GM18867 (cell line): ENCODE measurements at regions not wholly inside any gene's neighbourhood (a gene's known extent, or its start where the extent isn't known, plus 50 kb on each side); places are given as distances from the start of the nearest gene placed in this dataset.

Experiments
- ATAC-seq: cut with Tn5 transposase; IDR thresholded peaks from one replicate; pipeline ENCODE4 v1.9.1; 2021; ENCODE audit warnings: mild to moderate bottlenecking, moderate library complexity; ENCODE audit not compliant: unreplicated experiment

GRCh38 chr14:56494167-56494566 is 85.4 kb upstream of the TMEM260 start:
- ATAC-seq = no peak

- ATAC-seq = no peak
Observed at GRCh38 chr14:56498112-56498511, 81.5 kb upstream of the TMEM260 start.

DNA sequence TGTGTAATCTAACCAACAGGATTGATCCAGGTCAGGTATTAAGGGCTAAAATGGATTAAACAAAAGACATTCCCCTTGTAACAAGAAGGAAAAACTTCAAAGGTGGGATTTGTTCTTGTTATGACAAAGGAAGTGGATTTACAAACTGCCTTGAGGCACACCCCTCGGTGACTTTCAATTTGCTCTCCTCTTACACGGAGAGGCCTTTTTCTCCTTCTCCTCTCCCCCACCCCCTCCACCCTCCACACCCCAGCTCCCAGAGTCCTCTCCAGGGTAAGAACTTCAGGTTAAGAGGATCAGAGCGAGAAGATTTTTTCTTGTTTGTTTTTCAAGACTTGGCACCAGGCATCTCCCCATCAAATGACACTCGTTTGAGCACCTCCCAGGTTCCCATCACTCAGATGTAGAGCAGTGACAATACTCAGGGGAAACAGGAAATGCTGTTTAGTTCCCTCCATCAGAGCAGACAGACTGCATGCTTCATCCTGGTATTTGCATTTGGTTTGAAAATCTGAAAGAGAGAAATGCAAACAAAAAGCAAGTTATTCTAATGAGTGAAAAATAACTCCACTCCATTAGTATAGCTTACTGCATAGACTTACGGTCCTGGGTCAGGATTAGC is 77.6 kb upstream of the TMEM260 start:
- no peak for ATAC-seq

DNA sequence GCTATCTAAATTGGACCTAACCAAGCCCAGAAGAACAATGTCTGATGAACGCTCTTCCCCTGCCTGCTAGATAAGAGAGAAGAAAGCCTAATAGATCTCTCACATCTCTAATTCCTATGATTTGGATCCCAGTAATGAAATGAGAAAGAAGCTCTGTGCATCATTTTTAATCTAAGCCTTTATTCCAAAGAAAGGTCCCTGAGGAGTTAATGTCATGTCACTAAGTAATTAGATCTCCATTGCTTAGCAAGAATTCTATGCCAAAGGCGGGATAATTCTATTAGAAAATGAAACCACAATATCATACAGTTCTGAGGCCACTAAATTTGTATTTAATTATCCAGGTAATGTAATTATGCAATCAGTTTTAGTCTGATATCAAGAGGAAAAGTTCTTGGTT is 74.2 kb upstream of the TMEM260 start:
- ATAC-seq = no peak

GRCh38 chr14:56512521-56512920 is 67.1 kb upstream of the TMEM260 start:
- no peak for ATAC-seq

GRCh38 chr14:56514663-56515371 is 64.8 kb upstream of the TMEM260 start:
- ATAC-seq = no peak

- ATAC-seq = no peak
Observed at GRCh38 chr14:56515739-56516138, 63.9 kb upstream of the TMEM260 start.

DNA sequence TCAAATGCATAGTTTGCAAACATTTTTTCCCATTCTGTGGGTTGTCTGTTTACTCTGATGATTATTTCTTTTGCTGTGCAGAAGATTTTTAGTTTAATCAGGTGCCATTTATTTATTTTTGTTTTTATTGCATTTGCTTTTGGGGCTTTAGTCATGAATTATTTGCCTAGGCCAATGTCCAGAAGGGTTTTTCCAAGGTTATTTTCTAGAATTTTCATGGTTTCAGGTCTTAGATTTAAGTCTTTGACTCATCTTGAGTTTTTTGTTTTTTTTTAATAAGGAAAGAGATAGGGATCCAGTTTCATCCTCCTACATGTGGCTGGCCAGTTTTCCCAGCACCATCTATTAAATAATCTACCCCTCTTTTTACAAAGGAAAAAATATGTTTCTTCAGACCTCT is 57.2 kb upstream of the TMEM260 start:
- no peak for ATAC-seq

GRCh38 chr14:56524971-56525677 is 54.5 kb upstream of the TMEM260 start:
- ATAC-seq = no peak

GRCh38 chr14:56528927-56529326 is 50.7 kb upstream of the TMEM260 start:
- ATAC-seq = no peak
